HG03095 (cell line): ENCODE measurements at regions not wholly inside any gene's neighbourhood (a gene's known extent, or its start where the extent isn't known, plus 50 kb on each side); places are given as distances from the start of the nearest gene placed in this dataset.
"Not testable (repeated sequence)": the region's sequence is repeated elsewhere in the genome, so short reads cannot be mapped to it uniquely, and the experiment has no call there.

Source experiments
- ATAC-seq: cut with Tn5 transposase; IDR thresholded peaks from one replicate; pipeline ENCODE4 v1.9.1; 2021; ENCODE audit warnings: moderate library complexity; ENCODE audit not compliant: unreplicated experiment

GRCh38 chr12:25861226-25861625, 97.3 kb upstream of the RASSF8 start:
- ATAC-seq = no peak

GRCh38 chr12:25864306-25865276, 93.9 kb upstream of the RASSF8 start:
- no peak for ATAC-seq

GRCh38 chr12:25866586-25867378, 91.7 kb upstream of the RASSF8 start:
- no peak for ATAC-seq

- ATAC-seq = no peak
These were observed 90.3 kb upstream of the RASSF8 start for GRCh38 chr12:25868193-25868592.

GRCh38 chr12:25872137-25872536, 86.3 kb upstream of the RASSF8 start:
- ATAC-seq = no peak

GRCh38 chr12:25875661-25876060, 82.8 kb upstream of the RASSF8 start:
- ATAC-seq = no peak

- no peak for ATAC-seq
These were observed 82.0 kb upstream of the RASSF8 start for GRCh38 chr12:25876383-25877045.

GRCh38 chr12:25877446-25877845, 81.0 kb upstream of the RASSF8 start:
- no peak for ATAC-seq

- no peak for ATAC-seq
These were observed 76.2 kb upstream of the RASSF8 start for GRCh38 chr12:25882266-25882665.

- no peak for ATAC-seq
These were observed 75.2 kb upstream of the RASSF8 start for GRCh38 chr12:25883026-25883916.

- no peak for ATAC-seq
These were observed 74.2 kb upstream of the RASSF8 start for GRCh38 chr12:25884024-25884919.

GRCh38 chr12:25884920-25885234, 73.6 kb upstream of the RASSF8 start:
- no peak for ATAC-seq

GRCh38 chr12:25886396-25886795, 72.1 kb upstream of the RASSF8 start:
- ATAC-seq = no peak

- ATAC-seq = no peak
These were observed 71.1 kb upstream of the RASSF8 start for GRCh38 chr12:25887367-25887766.

- no peak for ATAC-seq
These were observed 69.3 kb upstream of the RASSF8 start for GRCh38 chr12:25889185-25889584.

- not testable (repeated sequence) for ATAC-seq
These were observed 67.4 kb upstream of the RASSF8 start for GRCh38 chr12:25891095-25891494.

GRCh38 chr12:25894759-25895158, 63.7 kb upstream of the RASSF8 start:
- ATAC-seq = no peak

- no peak for ATAC-seq
These were observed 61.5 kb upstream of the RASSF8 start for GRCh38 chr12:25896981-25897380.

GRCh38 chr12:25903603-25904245, 54.8 kb upstream of the RASSF8 start:
- ATAC-seq = no peak
